Suprapubic skin (tissue), 3 donors: ENCODE measurements at regions not wholly inside any gene's neighbourhood (a gene's known extent, or its start where the extent isn't known, plus 50 kb on each side); places are given as distances from the start of the nearest gene placed in this dataset.
"Not testable (repeated sequence)": the region's sequence is repeated elsewhere in the genome, so short reads cannot be mapped to it uniquely, and the experiment has no call there.

Experiments used
- CTCF ChIP-seq, 2 donors: fragments of 200-600 bp in 1 of 2; fragments of 450-650 bp in 1 of 2; sonication (generic) in 1 of 2; IDR thresholded peaks; one replicate each; pipeline ENCODE4 v1.5.1; 2016 to 2019; ENCODE audit warnings: antibody characterized with exemption in 2 of 2, mild to moderate bottlenecking in 1 of 2, moderate library complexity in 1 of 2
- POLR2A ChIP-seq, 2 donors: fragments of 450-650 bp; IDR thresholded peaks; one replicate each; pipeline ENCODE4 v1.6.1; 2017; ENCODE audit warnings: antibody characterized with exemption in 2 of 2, mild to moderate bottlenecking in 2 of 2, moderate library complexity in 2 of 2

GRCh38 chr1:80523071-80523470 lies 1277.7 kb upstream of the ADGRL2 start:
- TF ChIP-seq CTCF, POLR2A (IDR thresholded peaks at IDR 0.05): not testable (repeated sequence)
